H1 (cell line): ENCODE measurements at regions not wholly inside any gene's neighbourhood (a gene's known extent, or its start where the extent isn't known, plus 50 kb on each side); places are given as distances from the start of the nearest gene placed in this dataset.

Source experiments
- CTCF ChIA-PET: fragments of 300-600 bp; sonication (Branson Sonifier 250); formaldehyde crosslinking; loops from one replicate; lab custom pipeline; 2021; ENCODE audit not compliant: partially characterized antibody; lab: Charles Lee
- POLR2A ChIA-PET: fragments of 300-600 bp; sonication (Branson Sonifier 250); formaldehyde crosslinking; loops from one replicate; lab custom pipeline; 2021; ENCODE audit warnings: inconsistent platforms; ENCODE audit not compliant: partially characterized antibody; lab: Charles Lee
- DNase-seq, 2 experiments: peaks; one replicate each; pipeline versions ENCODE4 v3.0.0 to v3.0.0-alpha.2; 2010 to 2022; ENCODE audit warnings: low spot score in 2 of 2, low read depth in 1 of 2, mixed read lengths in 1 of 2
- FAIRE-seq: peaks from 2 replicates; lab custom pipeline; 2011; peaks lifted over from hg19 to GRCh38; lab: Jason Lieb, UNC
- H2AFZ ChIP-seq: 2 replicates; pipeline ENCODE4 v1.8.1; 2012; ENCODE audit warnings: low read length, inconsistent platforms
- H2AK5ac ChIP-seq: 2 replicates; pipeline ENCODE4 v1.6.1; 2013; ENCODE audit warnings: low read depth, low read length
- H2BK120ac ChIP-seq: replicated peaks from 2 replicates; pipeline ENCODE3; 2013; ENCODE audit warnings: low read depth, low read length, inconsistent platforms
- H2BK12ac ChIP-seq: 2 replicates; pipeline ENCODE4 v1.6.1; 2013; ENCODE audit warnings: low read depth, low read length
- H2BK15ac ChIP-seq: 2 replicates; pipeline ENCODE4 v1.6.1; 2013; ENCODE audit warnings: low read length
- H2BK20ac ChIP-seq: 2 replicates; pipeline ENCODE4 v1.6.1; 2013; ENCODE audit warnings: low read length
- H2BK5ac ChIP-seq: 2 replicates; pipeline ENCODE4 v1.6.1; 2013; ENCODE audit warnings: low read depth, low read length
- H3K14ac ChIP-seq: 2 replicates; pipeline ENCODE4 v1.6.1; 2013; ENCODE audit warnings: inconsistent platforms; ENCODE audit not compliant: insufficient read length
- H3K18ac ChIP-seq: 2 replicates; pipeline ENCODE4 v1.6.1; 2013; ENCODE audit warnings: low read length; ENCODE audit errors: extremely low read depth
- H3K23ac ChIP-seq: 2 replicates; pipeline ENCODE4 v1.6.1; 2013; ENCODE audit warnings: inconsistent platforms; ENCODE audit not compliant: insufficient read length
- H3K23me2 ChIP-seq: 2 replicates; pipeline ENCODE4 v1.6.1; 2013; ENCODE audit warnings: low read depth, low read length
- H3K27ac ChIP-seq: 2 replicates; pipeline ENCODE4 v1.6.1; 2011; ENCODE audit warnings: low read depth, low read length, inconsistent platforms
- H3K27me3 ChIP-seq, 4 experiments: replicated peaks in 1 of 4; 1 replicate in 1 of 4; 2 replicates in 3 of 4; pipeline versions ENCODE4 v1.6.1 to v1.8.1; 2011 to 2013; ENCODE audit warnings: low read length in 3 of 4, mild to moderate bottlenecking in 3 of 4, inconsistent platforms in 2 of 4, mixed read lengths in 2 of 4, moderate library complexity in 1 of 4; ENCODE audit not compliant: control insufficient read depth in 3 of 4, insufficient read depth in 3 of 4; ENCODE audit errors: extremely low read depth in 1 of 4
- H3K36me3 ChIP-seq, 4 experiments: 2 replicates each; pipeline versions ENCODE4 v1.6.1 to v1.8.1; 2011 to 2013; ENCODE audit warnings: mild to moderate bottlenecking in 4 of 4, low read length in 3 of 4, moderate library complexity in 2 of 4, control low read depth in 1 of 4, inconsistent platforms in 1 of 4; ENCODE audit not compliant: insufficient read depth in 4 of 4, control insufficient read depth in 2 of 4
- H3K4ac ChIP-seq: replicated peaks from 2 replicates; pipeline ENCODE3; 2013; ENCODE audit warnings: low read length, low read depth, mixed read lengths, inconsistent platforms; ENCODE audit not compliant: insufficient read length
- H3K4me1 ChIP-seq, 4 experiments: replicated peaks in 1 of 4; 1 replicate in 1 of 4; 2 replicates in 3 of 4; pipeline versions ENCODE4 v1.6.1 to v1.8.1; 2011 to 2013; ENCODE audit warnings: low read length in 3 of 4, inconsistent platforms in 2 of 4, mixed read lengths in 1 of 4; ENCODE audit not compliant: insufficient read depth in 4 of 4, control insufficient read depth in 3 of 4
- H3K4me2 ChIP-seq, 2 experiments: 2 replicates each; pipeline versions ENCODE4 v1.6.1 to v1.8.1; 2011 to 2013; ENCODE audit warnings: low read depth in 2 of 2, low read length in 2 of 2, control low read depth in 1 of 2, inconsistent platforms in 1 of 2, mild to moderate bottlenecking in 1 of 2; ENCODE audit not compliant: insufficient read depth in 1 of 2
- H3K4me3 ChIP-seq, 4 experiments: fragments of 200-600, 300-600 bp in 1 of 4; sonication (generic), shearing (Covaris generic), sonication (Bioruptor Twin) in 1 of 4; 2 replicates each; pipeline versions ENCODE4 v1.5.1 to v1.8.1; 2011 to 2016; ENCODE audit warnings: low read length in 4 of 4, low read depth in 3 of 4, control low read depth in 2 of 4, inconsistent platforms in 2 of 4, mild to moderate bottlenecking in 2 of 4, mixed read lengths in 1 of 4, moderate library complexity in 1 of 4; ENCODE audit not compliant: insufficient read depth in 2 of 4; ENCODE audit errors: extremely low read depth in 1 of 4
- H3K56ac ChIP-seq: replicated peaks from 2 replicates; pipeline ENCODE3; 2013; ENCODE audit warnings: low read depth, mild to moderate bottlenecking, mixed read lengths, low read length, inconsistent platforms; ENCODE audit not compliant: insufficient read length
- H3K79me1 ChIP-seq: 2 replicates; pipeline ENCODE4 v1.6.1; 2013; ENCODE audit warnings: low read depth, low read length, control low read depth
- H3K79me2 ChIP-seq, 2 experiments: 2 replicates each; pipeline versions ENCODE4 v1.6.1 to v1.8.1; 2012 to 2013; ENCODE audit warnings: low read length in 2 of 2, mild to moderate bottlenecking in 2 of 2, inconsistent platforms in 1 of 2; ENCODE audit not compliant: insufficient read depth in 2 of 2, control insufficient read depth in 1 of 2
- H3K9ac ChIP-seq, 4 experiments: replicated peaks in 1 of 4; 1 replicate in 1 of 4; 2 replicates in 3 of 4; pipeline versions ENCODE4 v1.6.1 to v1.8.1; 2011 to 2013; ENCODE audit warnings: low read depth in 3 of 4, low read length in 3 of 4, control low read depth in 2 of 4, mild to moderate bottlenecking in 2 of 4, moderate library complexity in 2 of 4, inconsistent platforms in 1 of 4; ENCODE audit errors: extremely low read depth in 1 of 4
- H3K9me3 ChIP-seq, 2 experiments: 2 replicates each; pipeline versions ENCODE4 v1.6.1 to v1.8.1; 2012 to 2013; ENCODE audit warnings: mild to moderate bottlenecking in 2 of 2, moderate library complexity in 2 of 2, control low read depth in 1 of 2, inconsistent platforms in 1 of 2, low read depth in 1 of 2, low read length in 1 of 2, mixed read lengths in 1 of 2; ENCODE audit not compliant: insufficient read depth in 2 of 2
- H4K20me1 ChIP-seq, 2 experiments: replicated peaks in 1 of 2; 2 replicates each; pipeline versions ENCODE3 to v1.8.1; 2011 to 2013; ENCODE audit warnings: inconsistent platforms in 2 of 2, low read length in 2 of 2, mild to moderate bottlenecking in 1 of 2; ENCODE audit not compliant: insufficient read depth in 2 of 2, control insufficient read depth in 1 of 2
- H4K5ac ChIP-seq: 2 replicates; pipeline ENCODE4 v1.6.1; 2013; ENCODE audit warnings: low read length, low read depth, mixed read lengths, inconsistent platforms; ENCODE audit not compliant: insufficient read length
- H4K8ac ChIP-seq: 2 replicates; pipeline ENCODE4 v1.8.0; 2013; ENCODE audit warnings: mild to moderate bottlenecking, moderate library complexity, low read length, inconsistent platforms; ENCODE audit not compliant: insufficient read depth; ENCODE audit errors: extremely low read depth
- H4K91ac ChIP-seq: replicated peaks from 2 replicates; pipeline ENCODE3; 2013; ENCODE audit warnings: low read length, mixed read lengths, inconsistent platforms; ENCODE audit not compliant: insufficient read length
- BCL11A ChIP-seq, 2 experiments: IDR thresholded peaks; one replicate each; pipeline ENCODE4 v1.6.1; 2011; ENCODE audit warnings: low read depth in 2 of 2, low read length in 2 of 2, mild to moderate bottlenecking in 2 of 2
- BRCA1 ChIP-seq: IDR thresholded peaks from 2 replicates; pipeline ENCODE4 v1.6.1; 2012; ENCODE audit warnings: low read depth, low read length, improper control_type of control experiment
- CHD2 ChIP-seq: IDR thresholded peaks from 2 replicates; pipeline ENCODE4 v1.6.1; 2012; ENCODE audit warnings: low read length, improper control_type of control experiment
- FOSL1 ChIP-seq: IDR thresholded peaks from 2 replicates; pipeline ENCODE4 v1.6.1; 2011; ENCODE audit warnings: mild to moderate bottlenecking, low read depth, low read length, moderate library complexity; ENCODE audit not compliant: insufficient read depth
- JUND ChIP-seq: IDR thresholded peaks from 2 replicates; pipeline ENCODE4 v1.6.1; 2011; ENCODE audit warnings: mild to moderate bottlenecking, improper control_type of control experiment, low read length
- KDM5A ChIP-seq: fragments of 200-600 bp; IDR thresholded peaks from 2 replicates; pipeline ENCODE4 v1.7.1; 2012; ENCODE audit warnings: mild to moderate bottlenecking, low read length, inconsistent platforms, mixed read lengths
- POLR2A ChIP-seq, 2 experiments: IDR thresholded peaks; 1 replicate in 1 of 2; 2 replicates in 1 of 2; pipeline ENCODE4 v1.6.1; 2011; ENCODE audit warnings: low read depth in 2 of 2, low read length in 2 of 2, mild to moderate bottlenecking in 2 of 2; ENCODE audit errors: control extremely low read depth in 1 of 2
- RFX5 ChIP-seq: IDR thresholded peaks from 2 replicates; pipeline ENCODE4 v1.6.1; 2011; ENCODE audit warnings: low read depth, low read length, improper control_type of control experiment, borderline replicate concordance
- RNF2 ChIP-seq: fragments of 200-900, 300-1000 bp; sonication (generic); IDR thresholded peaks from 2 replicates; pipeline ENCODE4 v1.7.1; 2016; ENCODE audit warnings: borderline replicate concordance, low read depth, mild to moderate bottlenecking, antibody characterized with exemption, low read length; ENCODE audit not compliant: poor library complexity, severe bottlenecking; ENCODE audit errors: missing control alignments
- SIRT6 ChIP-seq: IDR thresholded peaks from one replicate; pipeline ENCODE4 v1.7.1; 2012; ENCODE audit warnings: low read length, inconsistent platforms
- SRF ChIP-seq: IDR thresholded peaks from 2 replicates; pipeline ENCODE4 v1.6.1; 2011; ENCODE audit warnings: mild to moderate bottlenecking, low read depth, low read length, moderate library complexity
- TBP ChIP-seq: IDR thresholded peaks from 2 replicates; pipeline ENCODE4 v1.6.1; 2011; ENCODE audit warnings: low read depth, low read length, improper control_type of control experiment
- TCF12 ChIP-seq: IDR thresholded peaks from 2 replicates; pipeline ENCODE4 v1.6.1; 2011; ENCODE audit warnings: low read depth, mild to moderate bottlenecking, low read length
- TEAD4 ChIP-seq: IDR thresholded peaks from 2 replicates; pipeline ENCODE4 v1.6.1; 2012; ENCODE audit warnings: low read depth, low read length, inconsistent platforms, mixed read lengths
- WGBS, 2 experiments: shearing (Covaris generic) in 1 of 2; methylation state at CpG; one replicate each; pipeline versions ENCODE4 v1.1.6 to v1.1.7; 2013 to 2015; ENCODE audit warnings: low lambda C conversion rate in 2 of 2, mixed read lengths in 2 of 2, inconsistent platforms in 1 of 2, low coverage in 1 of 2, missing lambda C conversion rate in 1 of 2; ENCODE audit not compliant: insufficient replicate concordance in 2 of 2, insufficient coverage in 1 of 2, insufficient read length in 1 of 2; ENCODE audit errors: extremely low coverage in 1 of 2, missing lambda C conversion rate in 1 of 2; 5-methylcytosine and 5-hydroxymethylcytosine counted together

DNA sequence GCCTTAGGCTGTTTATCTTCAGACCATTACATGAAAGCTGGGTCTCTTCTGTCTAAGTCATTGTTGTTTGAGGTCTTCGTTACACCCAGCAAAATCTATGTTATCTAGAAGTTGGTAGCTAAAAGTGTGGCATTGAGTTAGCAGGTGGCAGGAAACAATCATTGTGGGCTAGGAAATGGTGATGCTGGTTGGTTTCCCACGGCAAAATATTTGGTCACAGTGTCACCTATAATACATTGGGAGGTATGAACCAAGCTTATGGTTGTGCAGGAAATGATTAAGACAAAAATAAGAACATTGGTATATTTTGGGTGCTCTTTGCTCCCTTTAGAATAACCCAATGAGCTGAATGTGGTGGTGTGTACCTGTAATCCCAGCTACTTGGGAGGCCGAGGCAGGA lies 169.7 kb downstream of the TRIM33 start:
- Histone ChIP-seq H3K4me3 (no peak overlapping the region), H3K9ac (no peak overlapping the region), H3K9me3 (no peaks in the 10 kb centered on the region), H2BK5ac (no peak overlapping the region), H2BK120ac (no peak overlapping the region), H3K23ac (no peak overlapping the region), H3K27ac (no peak overlapping the region), H3K18ac (no peak overlapping the region), H3K4me2 (no peak overlapping the region), H3K23me2 (peaks cover 2% of the 10 kb centered on the region; the same call in 1 of the 2 replicates), H2BK12ac (no peak overlapping the region), H3K4ac (no peak overlapping the region), H3K4me1 (peaks cover 0 to 6% (median 3%) of the 10 kb centered on the region in 4 experiments; a peak in 4 of 7 replicates), H2AFZ (no peak overlapping the region), H4K5ac (no peak overlapping the region), H3K79me2 (no peaks in the 10 kb centered on the region), H3K27me3 (no peaks in the 10 kb centered on the region), H2BK20ac (no peak overlapping the region), H4K91ac (no peak overlapping the region), H4K8ac (no peak overlapping the region), H3K14ac (no peak overlapping the region), H2AK5ac (no peak overlapping the region), H3K56ac (no peak overlapping the region), H4K20me1 (no peaks in the 10 kb centered on the region), H3K36me3 (no peaks in the 10 kb centered on the region), H2BK15ac (no peak overlapping the region), H3K79me1 (no peaks in the 10 kb centered on the region)
- CTCF ChIA-PET: interaction anchor here (0.8 to 1.6 kb wide), 5 partner anchors 9 to 367 kb away, joined by 3 read pairs; no protein-coding TSS in a partner anchor
- FAIRE-seq (no peak), DNase-seq (no peak)
- WGBS, 2 experiments: 88% methylated on average over 3 of the region's 3 CpGs; no CpG with 5 or more reads in 1 of the 2 experiments
- POLR2A ChIA-PET: no interaction called here
- TF ChIP-seq JUND: no peak
- no peak for TF ChIP-seq FOSL1
- no peak for TF ChIP-seq CHD2
- no peak for TF ChIP-seq TBP
- TF ChIP-seq SIRT6: no peak
- no peak for TF ChIP-seq RFX5
- no peak for TF ChIP-seq RNF2
- TF ChIP-seq POLR2A (IDR thresholded peaks at IDR 0.05; ENCODE audit: control extremely low read depth in 1 of 2, low read depth in 2 of 2, low read length in 2 of 2): no peak
- TF ChIP-seq TEAD4: no peak
- TF ChIP-seq KDM5A: no peak
- TF ChIP-seq BCL11A (IDR thresholded peaks at IDR 0.05; ENCODE audit: low read depth in 2 of 2, low read length in 2 of 2): no peak
- no peak for TF ChIP-seq BRCA1
- TF ChIP-seq TCF12: no peak
- TF ChIP-seq SRF: no peak
